WI38 (cell line): ENCODE measurements at regions not wholly inside any gene's neighbourhood (a gene's known extent, or its start where the extent isn't known, plus 50 kb on each side); places are given as distances from the start of the nearest gene placed in this dataset.

Experiments
- H3K4me3 ChIP-seq: 2 replicates; pipeline ENCODE4 v1.5.1; 2011; ENCODE audit warnings: low read depth, mild to moderate bottlenecking, control low read depth, low read length
- TF ChIP-seq, protein P1 (sequence below): IDR thresholded peaks from 2 replicates; pipeline ENCODE4 v1.5.1; 2012; ENCODE audit warnings: low read depth, mild to moderate bottlenecking, control low read depth, low read length

DNA sequence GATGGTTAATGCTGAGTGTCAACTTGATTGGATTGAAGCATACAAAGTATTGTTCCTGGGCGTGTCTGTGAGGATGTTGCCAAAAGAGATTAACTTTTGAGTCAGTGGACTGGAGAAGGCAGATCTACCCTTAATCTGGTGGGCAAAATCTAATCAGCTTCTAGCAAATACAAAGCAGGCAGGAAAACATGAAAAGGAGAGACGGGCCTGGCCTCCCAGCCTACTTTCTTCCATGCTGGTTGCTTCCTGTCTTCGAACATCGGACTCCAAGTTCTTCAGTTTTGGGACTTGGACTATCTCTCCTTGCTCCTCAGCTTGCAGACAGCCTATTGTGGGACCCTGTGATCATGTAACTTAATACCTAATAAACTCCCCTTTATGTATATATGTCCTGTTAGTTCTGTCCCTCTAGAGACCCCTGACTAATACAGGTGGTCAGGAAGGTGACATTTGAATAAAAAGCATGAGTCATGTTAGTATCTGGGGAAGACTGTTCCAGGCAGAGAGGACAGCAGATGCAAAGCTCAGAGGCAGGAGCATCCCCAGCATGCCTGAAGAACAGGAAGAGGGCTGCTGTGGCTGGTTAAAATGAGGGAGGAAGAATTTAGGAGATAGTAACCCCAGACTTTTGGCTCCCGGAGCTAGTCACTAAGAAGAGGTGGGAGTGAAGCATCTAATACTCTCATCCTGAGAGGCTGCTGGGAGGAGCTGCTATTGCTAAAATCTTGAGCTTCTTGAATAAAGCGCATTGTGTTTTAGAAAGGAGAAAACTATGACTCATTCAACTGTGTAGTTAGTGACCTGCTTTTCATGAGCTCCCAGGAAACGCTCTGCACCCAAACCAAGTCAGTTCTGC, 207.4 kb upstream of the HES1 start:
- no peak overlapping the region for H3K4me3 ChIP-seq
- TF ChIP-seq, protein P1, sequence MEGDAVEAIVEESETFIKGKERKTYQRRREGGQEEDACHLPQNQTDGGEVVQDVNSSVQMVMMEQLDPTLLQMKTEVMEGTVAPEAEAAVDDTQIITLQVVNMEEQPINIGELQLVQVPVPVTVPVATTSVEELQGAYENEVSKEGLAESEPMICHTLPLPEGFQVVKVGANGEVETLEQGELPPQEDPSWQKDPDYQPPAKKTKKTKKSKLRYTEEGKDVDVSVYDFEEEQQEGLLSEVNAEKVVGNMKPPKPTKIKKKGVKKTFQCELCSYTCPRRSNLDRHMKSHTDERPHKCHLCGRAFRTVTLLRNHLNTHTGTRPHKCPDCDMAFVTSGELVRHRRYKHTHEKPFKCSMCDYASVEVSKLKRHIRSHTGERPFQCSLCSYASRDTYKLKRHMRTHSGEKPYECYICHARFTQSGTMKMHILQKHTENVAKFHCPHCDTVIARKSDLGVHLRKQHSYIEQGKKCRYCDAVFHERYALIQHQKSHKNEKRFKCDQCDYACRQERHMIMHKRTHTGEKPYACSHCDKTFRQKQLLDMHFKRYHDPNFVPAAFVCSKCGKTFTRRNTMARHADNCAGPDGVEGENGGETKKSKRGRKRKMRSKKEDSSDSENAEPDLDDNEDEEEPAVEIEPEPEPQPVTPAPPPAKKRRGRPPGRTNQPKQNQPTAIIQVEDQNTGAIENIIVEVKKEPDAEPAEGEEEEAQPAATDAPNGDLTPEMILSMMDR: no peak

DNA sequence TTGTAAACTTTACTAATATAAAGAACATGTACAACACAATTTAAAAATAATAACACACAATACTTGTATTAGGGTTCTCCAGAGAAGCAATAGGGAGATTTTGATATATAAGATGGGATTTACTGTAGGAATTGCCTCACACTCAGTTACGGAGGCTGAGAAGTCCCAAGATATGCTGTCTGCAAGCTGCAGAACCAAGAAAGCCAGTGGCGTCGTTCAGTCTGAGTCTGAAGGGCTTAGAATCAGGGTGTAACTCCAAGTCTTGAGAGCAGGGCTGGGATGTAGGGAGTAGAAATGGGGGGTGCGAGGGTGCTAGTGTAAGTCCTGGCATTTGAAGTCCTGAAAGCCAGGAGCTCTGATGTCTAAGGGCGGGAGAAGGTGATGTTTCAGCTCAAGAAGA, 206.6 kb upstream of the HES1 start:
- H3K4me3 ChIP-seq: no peak overlapping the region
- TF ChIP-seq, protein P1: no peak

DNA sequence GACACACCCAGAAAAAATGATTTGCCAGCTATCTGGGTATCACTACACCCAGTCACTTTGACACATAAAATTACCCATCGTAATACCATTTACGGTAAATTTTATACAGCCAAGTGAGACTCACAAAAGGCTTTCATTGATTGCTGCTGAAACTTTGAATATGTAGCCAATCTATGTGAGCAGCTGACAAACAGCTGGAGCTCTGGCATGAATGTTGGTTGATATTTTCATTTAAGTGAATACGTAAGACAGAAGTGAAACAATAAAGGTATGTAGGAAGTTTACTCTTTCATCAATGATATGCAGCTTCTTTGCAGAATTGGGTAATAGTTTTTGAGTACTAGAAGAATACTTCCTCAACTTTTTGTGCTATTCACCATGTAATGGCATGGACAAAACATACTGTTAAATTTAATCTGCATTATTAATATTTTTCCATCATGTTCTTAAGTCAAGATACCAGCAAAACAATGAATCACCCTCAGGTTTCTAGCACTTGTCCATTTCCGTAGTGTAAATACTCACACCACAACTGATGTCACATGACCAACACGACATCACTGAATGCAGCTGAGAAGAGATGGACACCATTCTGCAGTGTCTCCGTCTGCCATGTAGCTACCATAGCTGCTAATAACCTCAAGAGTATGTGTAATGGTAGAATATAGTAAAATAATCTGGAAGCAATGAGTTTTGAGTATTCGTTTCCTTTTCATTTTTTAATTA, 205.9 kb upstream of the HES1 start:
- no peak overlapping the region for H3K4me3 ChIP-seq
- TF ChIP-seq, protein P1: no peak

DNA sequence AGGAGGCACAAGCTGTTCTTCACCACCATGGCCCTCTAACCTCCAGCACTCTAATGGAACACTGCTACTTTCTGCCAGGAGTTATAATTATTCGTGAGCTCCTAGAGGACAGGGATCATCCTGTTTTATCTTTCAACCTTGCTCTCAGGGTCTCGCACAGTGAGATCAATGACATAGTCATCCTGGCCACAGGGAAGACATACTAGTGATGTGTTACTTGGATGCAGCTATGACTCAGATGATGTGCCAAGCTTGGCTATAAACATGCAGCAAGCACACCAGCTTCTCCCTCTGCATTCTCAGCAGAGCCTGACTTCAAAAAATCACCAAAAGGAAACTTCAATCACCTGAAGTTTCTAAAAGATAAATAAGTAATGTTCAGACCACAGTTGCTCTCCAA, 203.8 kb upstream of the HES1 start:
- H3K4me3 ChIP-seq: no peak overlapping the region
- TF ChIP-seq, protein P1: no peak

DNA sequence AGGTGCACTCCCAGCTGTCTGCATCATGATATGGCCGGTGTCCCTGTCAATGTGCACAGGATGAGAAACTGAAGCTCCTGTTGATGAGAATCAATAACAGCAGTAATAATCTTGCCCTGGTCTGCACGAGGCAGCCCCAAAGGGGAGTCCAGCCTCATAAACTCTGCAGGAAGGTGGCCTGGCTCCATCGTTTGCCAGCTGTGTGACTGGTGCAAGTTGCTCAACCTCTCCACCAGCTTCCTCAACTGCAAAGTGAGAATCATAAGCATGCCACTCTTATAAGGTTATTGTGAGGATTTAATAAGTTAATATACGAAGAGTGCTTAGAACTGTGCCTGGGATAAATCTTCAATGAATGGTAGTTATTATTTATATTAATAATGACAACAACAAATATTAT, 203.4 kb upstream of the HES1 start:
- TF ChIP-seq, protein P1: no peak
- H3K4me3 ChIP-seq: no peak overlapping the region

DNA sequence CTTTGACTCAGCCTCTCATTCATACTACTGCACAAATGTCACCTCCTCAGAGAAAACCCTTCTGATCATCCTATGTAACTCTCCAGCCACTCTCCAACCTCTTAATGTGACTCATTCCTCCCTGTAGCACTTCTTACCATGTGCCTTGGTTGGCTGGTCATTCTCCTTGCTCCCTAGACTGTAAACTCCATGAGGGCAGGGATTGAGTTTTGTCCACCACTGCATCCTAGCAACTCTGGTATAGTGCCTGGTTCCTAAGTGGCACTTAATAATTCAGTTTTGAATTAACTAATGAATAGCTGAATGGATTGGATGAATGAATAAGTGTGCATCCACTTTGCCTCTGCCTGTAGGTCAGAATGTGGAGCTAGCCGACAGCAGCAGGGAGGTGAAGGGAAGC, 202.5 kb upstream of the HES1 start:
- TF ChIP-seq, protein P1: no peak
- H3K4me3 ChIP-seq: no peak overlapping the region

DNA sequence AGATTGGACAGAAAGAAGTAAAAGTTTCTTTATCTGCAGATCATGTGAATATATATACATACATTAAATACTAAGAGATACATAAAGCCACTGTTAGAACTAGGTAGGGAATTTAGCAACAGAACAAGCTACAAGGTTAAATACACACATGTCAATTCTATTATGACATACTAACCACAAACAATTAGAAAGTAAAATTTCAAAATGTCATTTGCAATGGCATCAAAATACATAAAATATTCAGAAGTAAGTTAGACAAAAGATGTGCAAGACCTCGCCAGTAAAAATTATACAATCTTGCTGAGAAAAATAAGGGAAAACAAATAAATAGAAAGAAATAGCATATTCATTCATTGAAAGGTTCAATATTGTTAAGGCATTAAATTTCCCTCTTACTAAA, 200.0 kb upstream of the HES1 start:
- no peak overlapping the region for H3K4me3 ChIP-seq
- TF ChIP-seq, protein P1: no peak
